IMR-90 (cell line): ENCODE measurements at regions not wholly inside any gene's neighbourhood (a gene's known extent, or its start where the extent isn't known, plus 50 kb on each side); places are given as distances from the start of the nearest gene placed in this dataset.

Experiments used
- BHLHE40 ChIP-seq: fragments of 150-350 bp; IDR thresholded peaks from 2 replicates; pipeline ENCODE4 v1.6.1; 2016; ENCODE audit warnings: mild to moderate bottlenecking, low read depth, low read length
- CEBPB ChIP-seq: IDR thresholded peaks from 2 replicates; pipeline ENCODE4 v1.6.1; 2012; ENCODE audit warnings: low read depth, low read length, improper control_type of control experiment
- CHD1 ChIP-seq: IDR thresholded peaks from 2 replicates; pipeline ENCODE4 v1.6.1; 2012; ENCODE audit warnings: low read depth, low read length, improper control_type of control experiment
- MAFK ChIP-seq: IDR thresholded peaks from 2 replicates; pipeline ENCODE4 v1.6.1; 2012; ENCODE audit warnings: low read depth, low read length, improper control_type of control experiment
- MAZ ChIP-seq: IDR thresholded peaks from 2 replicates; pipeline ENCODE4 v1.6.1; 2012; ENCODE audit warnings: low read depth, mild to moderate bottlenecking, low read length, improper control_type of control experiment, moderate library complexity, borderline replicate concordance
- MXI1 ChIP-seq: IDR thresholded peaks from 2 replicates; pipeline ENCODE4 v1.6.1; 2012; ENCODE audit warnings: low read depth, mild to moderate bottlenecking, low read length, moderate library complexity, borderline replicate concordance
- NFE2L2 ChIP-seq: fragments of 150-350 bp; IDR thresholded peaks from 2 replicates; pipeline ENCODE4 v1.6.1; 2016; ENCODE audit warnings: low read depth, mild to moderate bottlenecking, low read length
- POLR2A ChIP-seq: IDR thresholded peaks from 2 replicates; pipeline ENCODE4 v1.6.1; 2012; ENCODE audit warnings: mild to moderate bottlenecking, low read depth, low read length
- RAD21 ChIP-seq: IDR thresholded peaks from 2 replicates; pipeline ENCODE4 v1.6.1; 2012; ENCODE audit warnings: low read length, improper control_type of control experiment
- RFX5 ChIP-seq: IDR thresholded peaks from 2 replicates; pipeline ENCODE4 v1.8.0; 2012; ENCODE audit warnings: low read depth, mild to moderate bottlenecking, low read length, moderate library complexity
- SMC3 ChIP-seq: fragments of 150-350 bp; IDR thresholded peaks from 2 replicates; pipeline ENCODE4 v1.6.1; 2016; ENCODE audit warnings: low read depth, mild to moderate bottlenecking, antibody characterized with exemption, low read length, moderate library complexity
- TF ChIP-seq, protein P1 (sequence below): conservative IDR thresholded peaks from 2 replicates; pipeline ENCODE4 v1.5.1; 2012; ENCODE audit warnings: mild to moderate bottlenecking, low read depth, low read length, improper control_type of control experiment
- TF ChIP-seq, protein P2 (sequence below): fragments of 150-350 bp; IDR thresholded peaks from 2 replicates; pipeline ENCODE4 v1.6.1; 2016; ENCODE audit warnings: low read depth, mild to moderate bottlenecking, low read length, moderate library complexity, borderline replicate concordance

DNA sequence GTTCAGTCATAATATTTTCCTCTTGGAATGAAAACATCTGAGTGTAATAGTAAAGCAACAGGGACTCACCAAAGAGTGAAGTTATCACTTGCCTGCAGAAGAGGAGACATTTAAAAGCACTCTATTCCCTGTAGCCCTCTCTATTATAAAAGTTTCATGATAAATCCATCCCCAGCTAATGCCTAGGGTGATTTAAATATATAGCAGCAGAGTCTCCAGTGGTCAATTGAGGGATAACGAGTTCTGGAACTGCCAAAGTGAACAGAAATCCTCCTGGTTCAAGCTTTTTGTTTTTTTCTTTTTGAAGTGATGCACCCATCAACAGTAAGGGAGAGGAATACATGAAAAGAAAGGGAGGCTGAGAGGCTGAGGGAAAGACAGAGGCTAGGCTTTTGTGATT lies 87.3 kb downstream of the EVX1 start:
- TF ChIP-seq, protein P1, sequence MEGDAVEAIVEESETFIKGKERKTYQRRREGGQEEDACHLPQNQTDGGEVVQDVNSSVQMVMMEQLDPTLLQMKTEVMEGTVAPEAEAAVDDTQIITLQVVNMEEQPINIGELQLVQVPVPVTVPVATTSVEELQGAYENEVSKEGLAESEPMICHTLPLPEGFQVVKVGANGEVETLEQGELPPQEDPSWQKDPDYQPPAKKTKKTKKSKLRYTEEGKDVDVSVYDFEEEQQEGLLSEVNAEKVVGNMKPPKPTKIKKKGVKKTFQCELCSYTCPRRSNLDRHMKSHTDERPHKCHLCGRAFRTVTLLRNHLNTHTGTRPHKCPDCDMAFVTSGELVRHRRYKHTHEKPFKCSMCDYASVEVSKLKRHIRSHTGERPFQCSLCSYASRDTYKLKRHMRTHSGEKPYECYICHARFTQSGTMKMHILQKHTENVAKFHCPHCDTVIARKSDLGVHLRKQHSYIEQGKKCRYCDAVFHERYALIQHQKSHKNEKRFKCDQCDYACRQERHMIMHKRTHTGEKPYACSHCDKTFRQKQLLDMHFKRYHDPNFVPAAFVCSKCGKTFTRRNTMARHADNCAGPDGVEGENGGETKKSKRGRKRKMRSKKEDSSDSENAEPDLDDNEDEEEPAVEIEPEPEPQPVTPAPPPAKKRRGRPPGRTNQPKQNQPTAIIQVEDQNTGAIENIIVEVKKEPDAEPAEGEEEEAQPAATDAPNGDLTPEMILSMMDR = no peak
- TF ChIP-seq POLR2A (no peak), MXI1 (no peak), CEBPB (no peak), MAFK (no peak), NFE2L2 (no peak), MAZ (no peak), SMC3 (no peak), CHD1 (no peak), RAD21 (no peak), RFX5 (no peak), BHLHE40 (no peak)
- TF ChIP-seq, protein P2, sequence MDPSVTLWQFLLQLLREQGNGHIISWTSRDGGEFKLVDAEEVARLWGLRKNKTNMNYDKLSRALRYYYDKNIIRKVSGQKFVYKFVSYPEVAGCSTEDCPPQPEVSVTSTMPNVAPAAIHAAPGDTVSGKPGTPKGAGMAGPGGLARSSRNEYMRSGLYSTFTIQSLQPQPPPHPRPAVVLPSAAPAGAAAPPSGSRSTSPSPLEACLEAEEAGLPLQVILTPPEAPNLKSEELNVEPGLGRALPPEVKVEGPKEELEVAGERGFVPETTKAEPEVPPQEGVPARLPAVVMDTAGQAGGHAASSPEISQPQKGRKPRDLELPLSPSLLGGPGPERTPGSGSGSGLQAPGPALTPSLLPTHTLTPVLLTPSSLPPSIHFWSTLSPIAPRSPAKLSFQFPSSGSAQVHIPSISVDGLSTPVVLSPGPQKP = no peak
